ENCODE measurements at regions not wholly inside any gene's neighbourhood (a gene's known extent, or its start where the extent isn't known, plus 50 kb on each side); places are given as distances from the start of the nearest gene placed in this dataset.

GRCh38 chr18:45167631-45168280, 447.5 kb upstream of the SLC14A2 start:
- no peak for DNase-seq (ENCODE audit: low spot score in 2 of 2, unreplicated experiment in 2 of 2)
- no peak overlapping the region for H3K4me3 Mint-ChIP-seq
- H3K9me3 Mint-ChIP-seq, result no peaks in the 10 kb centered on the region
- no peak overlapping the region for H3K27ac Mint-ChIP-seq
- no peaks in the 10 kb centered on the region for H3K4me1 Mint-ChIP-seq
- no peaks in the 10 kb centered on the region for H3K36me3 Mint-ChIP-seq
- no peak for TF ChIP-seq CTCF (IDR thresholded peaks at IDR 0.05; ENCODE audit: unreplicated experiment)
- H3K27me3 Mint-ChIP-seq (ENCODE audit: low read depth), result no peaks in the 10 kb centered on the region

DNA sequence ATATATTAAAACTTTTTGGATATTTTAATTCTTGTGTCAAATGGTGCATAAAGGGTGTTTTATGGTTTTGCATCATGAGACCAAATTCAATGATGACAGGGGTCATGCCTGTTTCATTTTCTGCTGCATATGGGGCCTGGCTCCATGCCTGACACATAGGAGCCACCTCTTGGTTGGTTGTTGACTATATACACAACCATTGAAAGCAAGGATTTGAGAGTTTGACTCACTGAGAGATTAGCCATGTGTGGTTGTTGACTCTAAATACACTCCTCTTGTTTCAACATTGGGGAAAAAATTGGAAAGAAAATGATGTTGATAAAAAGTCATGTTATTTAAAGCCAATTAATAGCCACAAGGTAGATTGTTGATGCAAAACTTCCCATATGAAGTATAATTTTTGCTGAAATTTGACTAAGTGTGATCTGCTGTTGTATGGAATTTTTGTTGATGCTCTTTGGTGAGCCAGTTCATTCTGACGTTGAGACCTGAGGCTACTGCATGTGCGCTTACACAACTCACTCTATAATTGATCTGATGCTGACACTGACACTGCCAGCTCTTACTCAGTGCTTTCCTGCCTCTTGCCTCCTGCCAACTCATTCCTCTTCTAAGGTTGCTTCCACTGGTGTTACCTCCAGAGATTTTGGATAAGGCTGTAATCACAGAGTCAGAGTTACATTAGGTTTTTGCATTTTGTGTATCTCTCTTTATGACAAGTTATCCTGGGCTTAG, 446.2 kb upstream of the SLC14A2 start:
- Mint-ChIP-seq H3K27ac (no peak overlapping the region), H3K9me3 (no peaks in the 10 kb centered on the region), H3K27me3 (ENCODE audit: low read depth) (no peaks in the 10 kb centered on the region), H3K36me3 (no peaks in the 10 kb centered on the region), H3K4me1 (no peaks in the 10 kb centered on the region), H3K4me3 (no peak overlapping the region)
- no peak for DNase-seq (ENCODE audit: low spot score in 2 of 2, unreplicated experiment in 2 of 2)
- TF ChIP-seq CTCF (IDR thresholded peaks at IDR 0.05; ENCODE audit: unreplicated experiment), result no peak

- Mint-ChIP-seq H3K36me3 (no peaks in the 10 kb centered on the region), H3K4me3 (no peak overlapping the region), H3K9me3 (no peaks in the 10 kb centered on the region), H3K27me3 (ENCODE audit: low read depth) (no peaks in the 10 kb centered on the region), H3K4me1 (peaks cover 2% of the 10 kb centered on the region), H3K27ac (no peak overlapping the region)
- no peak for TF ChIP-seq CTCF (IDR thresholded peaks at IDR 0.05; ENCODE audit: unreplicated experiment)
- no peak for DNase-seq (ENCODE audit: low spot score in 2 of 2, unreplicated experiment in 2 of 2)
Measured at GRCh38 chr18:45169610-45170009, 445.7 kb upstream of the SLC14A2 start.

GRCh38 chr18:45171679-45172191, 443.5 kb upstream of the SLC14A2 start:
- H3K4me1 Mint-ChIP-seq, result peaks cover 3% of the 10 kb centered on the region
- TF ChIP-seq CTCF (IDR thresholded peaks at IDR 0.05; ENCODE audit: unreplicated experiment), result no peak
- H3K9me3 Mint-ChIP-seq, result no peaks in the 10 kb centered on the region
- no peak overlapping the region for H3K27ac Mint-ChIP-seq
- no peak overlapping the region for H3K4me3 Mint-ChIP-seq
- DNase-seq (ENCODE audit: low spot score in 2 of 2, unreplicated experiment in 2 of 2), result no peak
- H3K36me3 Mint-ChIP-seq, result no peaks in the 10 kb centered on the region
- H3K27me3 Mint-ChIP-seq (ENCODE audit: low read depth), result no peaks in the 10 kb centered on the region

DNA sequence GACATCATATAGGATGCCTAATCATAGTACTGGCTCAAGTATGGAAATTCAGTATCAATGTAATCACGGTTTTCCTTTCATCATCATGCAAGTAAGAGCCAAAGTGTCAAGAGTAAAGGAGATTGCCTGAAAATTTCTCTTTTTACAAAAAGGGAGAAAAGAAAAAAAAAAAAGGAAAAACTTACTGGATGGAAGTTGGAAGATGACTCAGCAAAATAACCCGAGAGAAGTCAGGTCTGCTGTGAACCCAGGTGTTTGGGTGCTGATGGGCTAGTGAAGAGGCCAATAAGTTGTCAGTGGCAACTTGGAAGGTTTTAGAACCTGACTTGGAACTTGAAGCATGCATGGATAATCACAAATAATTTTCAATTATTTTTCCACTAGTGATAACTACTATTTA, 441.9 kb upstream of the SLC14A2 start:
- no peak for DNase-seq (ENCODE audit: low spot score in 2 of 2, unreplicated experiment in 2 of 2)
- Mint-ChIP-seq H3K36me3 (no peaks in the 10 kb centered on the region), H3K4me3 (no peak overlapping the region), H3K4me1 (peaks cover 3% of the 10 kb centered on the region), H3K27ac (no peak overlapping the region), H3K27me3 (ENCODE audit: low read depth) (no peaks in the 10 kb centered on the region), H3K9me3 (peaks cover 4% of the 10 kb centered on the region)
- TF ChIP-seq CTCF (IDR thresholded peaks at IDR 0.05; ENCODE audit: unreplicated experiment), result no peak

All from mesothelial cell of epicardium (in vitro differentiated cells).